Lower leg skin (tissue), 4 donors: ENCODE measurements at regions not wholly inside any gene's neighbourhood (a gene's known extent, or its start where the extent isn't known, plus 50 kb on each side); places are given as distances from the start of the nearest gene placed in this dataset.

Experiments used
- DNase-seq, 2 donors: peaks; one replicate each; pipeline ENCODE4 v3.0.0-alpha.2; 2019; ENCODE audit warnings: low spot score in 2 of 2
- H3K4me3 ChIP-seq: fragments of 200-600 bp; sonication (generic); 2 replicates; pipeline ENCODE4 v1.5.1; 2017; ENCODE audit warnings: mild to moderate bottlenecking, low read depth; ENCODE audit not compliant: poor library complexity, severe bottlenecking
- POLR2A ChIP-seq, 2 donors: fragments of 450-650 bp; IDR thresholded peaks; one replicate each; pipeline ENCODE4 v1.6.1; 2016 to 2017; ENCODE audit warnings: antibody characterized with exemption in 2 of 2, mild to moderate bottlenecking in 1 of 2, moderate library complexity in 1 of 2
- WGBS, 2 donors: methylation state at CpG; one replicate each; pipeline ENCODE4 v1.1.5; 2018; 5-methylcytosine and 5-hydroxymethylcytosine counted together
- intact Hi-C: fragments of 100-400 bp; cut with DNase I; formaldehyde crosslinking; loops from one replicate; pipeline ENCODE4 v1.15.0; 2023; ENCODE audit warnings: low total_unique reads
- TF ChIP-seq, protein P1 (sequence below), 3 donors: fragments of 450-650 bp; IDR thresholded peaks; one replicate each; pipeline ENCODE4 v1.5.1; 2016; ENCODE audit warnings: antibody characterized with exemption in 3 of 3, mild to moderate bottlenecking in 3 of 3, moderate library complexity in 2 of 3

- intact Hi-C loops, result no loop called here
- WGBS, 2 donors, result 49 to 51% methylated on average over 2 of the region's 2 CpGs
- no peak for TF ChIP-seq POLR2A (IDR thresholded peaks at IDR 0.05)
- TF ChIP-seq, protein P1, sequence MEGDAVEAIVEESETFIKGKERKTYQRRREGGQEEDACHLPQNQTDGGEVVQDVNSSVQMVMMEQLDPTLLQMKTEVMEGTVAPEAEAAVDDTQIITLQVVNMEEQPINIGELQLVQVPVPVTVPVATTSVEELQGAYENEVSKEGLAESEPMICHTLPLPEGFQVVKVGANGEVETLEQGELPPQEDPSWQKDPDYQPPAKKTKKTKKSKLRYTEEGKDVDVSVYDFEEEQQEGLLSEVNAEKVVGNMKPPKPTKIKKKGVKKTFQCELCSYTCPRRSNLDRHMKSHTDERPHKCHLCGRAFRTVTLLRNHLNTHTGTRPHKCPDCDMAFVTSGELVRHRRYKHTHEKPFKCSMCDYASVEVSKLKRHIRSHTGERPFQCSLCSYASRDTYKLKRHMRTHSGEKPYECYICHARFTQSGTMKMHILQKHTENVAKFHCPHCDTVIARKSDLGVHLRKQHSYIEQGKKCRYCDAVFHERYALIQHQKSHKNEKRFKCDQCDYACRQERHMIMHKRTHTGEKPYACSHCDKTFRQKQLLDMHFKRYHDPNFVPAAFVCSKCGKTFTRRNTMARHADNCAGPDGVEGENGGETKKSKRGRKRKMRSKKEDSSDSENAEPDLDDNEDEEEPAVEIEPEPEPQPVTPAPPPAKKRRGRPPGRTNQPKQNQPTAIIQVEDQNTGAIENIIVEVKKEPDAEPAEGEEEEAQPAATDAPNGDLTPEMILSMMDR (IDR thresholded peaks at IDR 0.05), result no peak
- no peak for DNase-seq
- H3K4me3 ChIP-seq, result no peak overlapping the region
Measured at GRCh38 chr7:121755286-121755685, 117.7 kb upstream of the PTPRZ1 start.

- no peak for DNase-seq
- no peak overlapping the region for H3K4me3 ChIP-seq
- intact Hi-C loops, result no loop called here
- TF ChIP-seq POLR2A (IDR thresholded peaks at IDR 0.05), result no peak
- TF ChIP-seq, protein P1 (IDR thresholded peaks at IDR 0.05), result no peak
- WGBS, 2 donors, result 68 to 75% methylated on average over 2 of the region's 2 CpGs
Measured at GRCh38 chr7:121753944-121754343, 119.0 kb upstream of the PTPRZ1 start.

DNA sequence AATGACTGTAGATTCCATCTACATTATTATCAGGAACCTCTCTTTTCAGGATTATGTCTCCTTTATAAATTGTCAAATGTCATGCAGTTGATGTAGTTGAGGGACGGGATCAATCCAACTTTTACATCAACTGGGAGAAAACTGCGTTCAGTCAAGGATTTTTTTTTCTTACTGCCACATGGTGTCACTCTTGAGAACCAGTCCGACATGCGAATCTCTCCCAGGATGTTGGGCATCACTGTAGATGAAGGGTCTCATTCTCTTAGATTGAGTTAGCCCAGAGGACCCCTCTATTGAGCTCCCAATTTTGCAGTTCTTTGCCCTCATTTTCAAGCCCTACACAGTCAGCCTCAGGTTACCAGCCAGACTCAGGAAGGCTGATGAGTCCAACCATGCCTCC, 120.3 kb upstream of the PTPRZ1 start:
- no peak overlapping the region for H3K4me3 ChIP-seq
- intact Hi-C loops, result no loop called here
- no peak for DNase-seq
- TF ChIP-seq, protein P1 (IDR thresholded peaks at IDR 0.05), result no peak
- TF ChIP-seq POLR2A (IDR thresholded peaks at IDR 0.05), result no peak
- 40 to 47% methylated on average over 4 of the region's 4 CpGs for WGBS, 2 donors

DNA sequence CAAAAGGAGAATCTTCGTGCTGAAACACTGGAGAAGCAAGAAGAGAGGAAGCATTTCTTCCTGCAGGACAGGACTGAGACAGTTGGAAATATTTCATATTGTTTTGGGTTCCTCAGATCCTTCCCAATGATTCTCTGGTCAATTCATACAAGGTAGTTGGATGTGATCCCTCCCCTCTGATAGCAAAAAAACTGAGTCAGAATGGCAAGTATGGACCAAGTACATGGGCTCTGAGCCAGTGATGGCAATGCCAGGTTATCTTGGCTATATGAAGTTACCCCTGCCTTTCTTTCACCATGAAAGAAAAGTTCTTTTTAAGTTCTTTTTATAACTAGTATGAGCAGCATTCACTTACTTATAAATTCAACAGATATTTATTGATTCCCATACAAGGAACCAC, 124.4 kb upstream of the PTPRZ1 start:
- WGBS, 2 donors, result 25 to 41% methylated on average over 1 of the region's 1 CpG
- DNase-seq, result no peak
- intact Hi-C loops, result no loop called here
- H3K4me3 ChIP-seq, result no peak overlapping the region
- TF ChIP-seq, protein P1 (IDR thresholded peaks at IDR 0.05), result no peak
- no peak for TF ChIP-seq POLR2A (IDR thresholded peaks at IDR 0.05)

DNA sequence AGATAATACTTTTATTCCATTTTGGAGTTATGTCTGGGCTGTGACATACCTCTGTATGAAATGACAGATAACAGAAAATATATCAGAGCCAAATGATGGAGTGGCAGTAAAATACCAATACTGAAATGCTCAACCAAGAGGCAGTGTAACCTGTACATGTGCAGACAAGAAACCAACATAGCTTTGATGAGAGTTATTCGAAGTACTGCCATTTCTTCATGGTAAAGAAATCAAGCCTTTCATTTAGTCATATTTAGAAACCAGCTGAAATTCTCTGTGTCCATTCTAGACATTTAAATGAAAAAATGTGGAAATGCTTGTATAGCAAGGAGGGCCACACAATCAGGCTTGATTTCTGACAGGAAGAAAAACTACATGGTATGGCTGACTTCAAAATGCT, 127.1 kb upstream of the PTPRZ1 start:
- no peak for DNase-seq
- 24 to 55% methylated on average over 1 of the region's 1 CpG for WGBS, 2 donors
- intact Hi-C loops, result no loop called here
- TF ChIP-seq, protein P1 (IDR thresholded peaks at IDR 0.05), result no peak
- TF ChIP-seq POLR2A (IDR thresholded peaks at IDR 0.05), result no peak
- H3K4me3 ChIP-seq, result no peak overlapping the region

- WGBS, 2 donors, result 71 to 86% methylated on average over 2 of the region's 2 CpGs
- H3K4me3 ChIP-seq, result no peak overlapping the region
- no peak for TF ChIP-seq POLR2A (IDR thresholded peaks at IDR 0.05)
- DNase-seq, result no peak
- intact Hi-C loops, result no loop called here
Measured at GRCh38 chr7:121744877-121745276, 128.1 kb upstream of the PTPRZ1 start.
